Smooth muscle cell (in vitro differentiated cells): ENCODE measurements at regions not wholly inside any gene's neighbourhood (a gene's known extent, or its start where the extent isn't known, plus 50 kb on each side); places are given as distances from the start of the nearest gene placed in this dataset.

Experiments
- DNase-seq: peaks from one replicate; lab custom pipeline; 2025; ENCODE audit not compliant: unreplicated experiment; lab: John Stamatoyannopoulos, UW
- H2AFZ ChIP-seq: fragments of 200-600 bp; sonication (generic); 2 replicates; pipeline ENCODE4 v1.6.0; 2016; ENCODE audit warnings: antibody characterized with exemption, low read depth, mild to moderate bottlenecking
- H3F3A ChIP-seq: fragments of 200-600 bp; sonication (generic); 2 replicates; pipeline ENCODE4 v1.6.0; 2017; ENCODE audit warnings: antibody characterized with exemption, low read depth
- H3K27ac ChIP-seq: fragments of 200-600 bp; sonication (generic); 2 replicates; pipeline ENCODE4 v1.5.1; 2016; ENCODE audit warnings: low read depth, mild to moderate bottlenecking
- H3K27me3 ChIP-seq: fragments of 200-600 bp; sonication (generic); 2 replicates; pipeline ENCODE4 v1.6.1; 2016; ENCODE audit warnings: low read depth, mild to moderate bottlenecking
- H3K36me3 ChIP-seq: fragments of 200-600 bp; sonication (generic); 2 replicates; pipeline ENCODE4 v1.5.1; 2016; ENCODE audit warnings: low read depth
- H3K4me1 ChIP-seq: fragments of 200-600 bp; sonication (generic); 2 replicates; pipeline ENCODE4 v1.5.1; 2016; ENCODE audit warnings: low read depth
- H3K4me2 ChIP-seq: fragments of 200-600 bp; sonication (generic); 2 replicates; pipeline ENCODE4 v1.6.0; 2016; ENCODE audit warnings: mild to moderate bottlenecking
- H3K4me3 ChIP-seq: fragments of 200-600 bp; sonication (generic); 2 replicates; pipeline ENCODE4 v1.5.1; 2016; ENCODE audit warnings: mild to moderate bottlenecking
- H3K79me2 ChIP-seq: fragments of 200-600 bp; sonication (generic); 2 replicates; pipeline ENCODE4 v1.6.0; 2016; ENCODE audit warnings: low read depth, mild to moderate bottlenecking
- H3K9ac ChIP-seq: fragments of 200-600 bp; sonication (generic); 2 replicates; pipeline ENCODE4 v1.6.0; 2016; ENCODE audit warnings: low read depth
- H3K9me3 ChIP-seq: fragments of 200-600 bp; sonication (generic); replicated peaks from 2 replicates; pipeline ENCODE4 v1.5.1; 2016; ENCODE audit warnings: low read depth
- H4K20me1 ChIP-seq: fragments of 200-600 bp; sonication (generic); 2 replicates; pipeline ENCODE4 v1.6.0; 2016; ENCODE audit warnings: low read depth
- WGBS: methylation state at CpG from one replicate; pipeline ENCODE4 v1.1.7; 2016; ENCODE audit warnings: low lambda C conversion rate; 5-methylcytosine and 5-hydroxymethylcytosine counted together
- TF ChIP-seq, protein P1 (sequence below): fragments of 200-600 bp; sonication (generic); IDR thresholded peaks from 2 replicates; pipeline ENCODE4 v1.5.1; 2017; ENCODE audit warnings: borderline replicate concordance, mild to moderate bottlenecking, antibody characterized with exemption; ENCODE audit not compliant: insufficient read depth, poor library complexity, severe bottlenecking

DNA sequence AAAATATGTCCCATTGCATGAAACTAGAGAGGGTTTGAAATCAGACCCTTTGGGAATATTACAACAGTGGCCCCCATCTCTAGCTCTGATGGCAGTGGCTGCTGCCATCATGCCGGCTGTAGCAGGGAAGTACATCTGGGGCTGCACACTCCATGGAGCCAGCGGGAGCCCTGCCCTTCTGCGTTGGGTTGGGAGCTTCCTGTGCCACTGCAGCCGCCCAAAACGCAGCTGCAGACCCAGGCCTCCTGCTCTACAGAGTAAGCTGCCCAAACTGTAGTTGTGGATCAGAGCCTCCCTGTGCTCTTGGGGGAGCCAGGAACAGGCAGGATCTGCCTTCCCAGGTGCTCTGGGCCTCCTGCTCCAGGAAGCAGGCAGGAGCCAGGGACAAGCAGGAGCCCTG is 450.0 kb downstream of the HS3ST3B1 start:
- H3K9ac ChIP-seq: no peak overlapping the region
- no peaks in the 10 kb centered on the region for H4K20me1 ChIP-seq
- no peaks in the 10 kb centered on the region for H3K4me1 ChIP-seq
- TF ChIP-seq, protein P1, sequence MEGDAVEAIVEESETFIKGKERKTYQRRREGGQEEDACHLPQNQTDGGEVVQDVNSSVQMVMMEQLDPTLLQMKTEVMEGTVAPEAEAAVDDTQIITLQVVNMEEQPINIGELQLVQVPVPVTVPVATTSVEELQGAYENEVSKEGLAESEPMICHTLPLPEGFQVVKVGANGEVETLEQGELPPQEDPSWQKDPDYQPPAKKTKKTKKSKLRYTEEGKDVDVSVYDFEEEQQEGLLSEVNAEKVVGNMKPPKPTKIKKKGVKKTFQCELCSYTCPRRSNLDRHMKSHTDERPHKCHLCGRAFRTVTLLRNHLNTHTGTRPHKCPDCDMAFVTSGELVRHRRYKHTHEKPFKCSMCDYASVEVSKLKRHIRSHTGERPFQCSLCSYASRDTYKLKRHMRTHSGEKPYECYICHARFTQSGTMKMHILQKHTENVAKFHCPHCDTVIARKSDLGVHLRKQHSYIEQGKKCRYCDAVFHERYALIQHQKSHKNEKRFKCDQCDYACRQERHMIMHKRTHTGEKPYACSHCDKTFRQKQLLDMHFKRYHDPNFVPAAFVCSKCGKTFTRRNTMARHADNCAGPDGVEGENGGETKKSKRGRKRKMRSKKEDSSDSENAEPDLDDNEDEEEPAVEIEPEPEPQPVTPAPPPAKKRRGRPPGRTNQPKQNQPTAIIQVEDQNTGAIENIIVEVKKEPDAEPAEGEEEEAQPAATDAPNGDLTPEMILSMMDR: no peak
- H3K4me3 ChIP-seq: no peak overlapping the region
- H2AFZ ChIP-seq: no peak overlapping the region
- H3K79me2 ChIP-seq: no peaks in the 10 kb centered on the region
- H3K27ac ChIP-seq: no peak overlapping the region
- no peak for DNase-seq
- H3K4me2 ChIP-seq: no peak overlapping the region
- H3K9me3 ChIP-seq: no peaks in the 10 kb centered on the region
- H3F3A ChIP-seq: peaks cover 1% of the 10 kb centered on the region
- H3K36me3 ChIP-seq: no peaks in the 10 kb centered on the region
- WGBS: 95% methylated on average over 5 of the region's 5 CpGs
- H3K27me3 ChIP-seq: no peaks in the 10 kb centered on the region

DNA sequence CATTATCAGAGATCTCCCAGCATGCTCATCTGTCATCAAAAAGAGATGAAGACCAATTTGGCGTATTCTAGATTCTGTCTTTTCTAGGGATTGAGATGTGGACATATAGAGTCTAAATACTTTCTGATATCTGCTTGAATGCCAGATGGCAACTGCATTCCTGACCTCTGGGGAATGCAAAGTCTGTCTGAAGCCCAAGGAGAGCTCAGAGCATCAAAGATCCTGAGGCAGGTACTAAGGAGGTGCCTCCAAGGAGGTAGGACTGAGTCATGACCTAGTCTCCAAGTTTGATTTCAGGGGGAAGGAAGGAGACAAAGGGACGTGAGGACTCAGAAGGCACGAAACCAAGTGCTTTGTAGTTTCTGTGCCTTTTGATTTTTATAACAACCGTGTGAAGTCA is 448.4 kb downstream of the HS3ST3B1 start:
- no peaks in the 10 kb centered on the region for H4K20me1 ChIP-seq
- DNase-seq: no peak
- TF ChIP-seq, protein P1: no peak
- H3K4me2 ChIP-seq: no peak overlapping the region
- H3F3A ChIP-seq: peaks cover 8% of the 10 kb centered on the region
- no peaks in the 10 kb centered on the region for H3K27me3 ChIP-seq
- no peaks in the 10 kb centered on the region for H3K79me2 ChIP-seq
- no peak overlapping the region for H3K9ac ChIP-seq
- H3K27ac ChIP-seq: peak overlapping the region; percentile 18
- H3K4me3 ChIP-seq: no peak overlapping the region
- no peak overlapping the region for H2AFZ ChIP-seq
- no peaks in the 10 kb centered on the region for H3K36me3 ChIP-seq
- 76% methylated on average over 4 of the region's 4 CpGs for WGBS
- no peaks in the 10 kb centered on the region for H3K4me1 ChIP-seq
- H3K9me3 ChIP-seq: no peaks in the 10 kb centered on the region

GRCh38 chr17:14748036-14748710 is 447.3 kb downstream of the HS3ST3B1 start:
- Histone ChIP-seq H3K27ac (peak overlapping the region; percentile 29), H3K9ac (no peak overlapping the region), H3K4me2 (no peak overlapping the region), H4K20me1 (no peaks in the 10 kb centered on the region), H3K79me2 (no peaks in the 10 kb centered on the region), H3K4me3 (no peak overlapping the region), H3K9me3 (no peaks in the 10 kb centered on the region), H3K36me3 (no peaks in the 10 kb centered on the region), H3K4me1 (no peaks in the 10 kb centered on the region), H3K27me3 (no peaks in the 10 kb centered on the region), H2AFZ (no peak overlapping the region), H3F3A (peaks cover 8% of the 10 kb centered on the region)
- DNase-seq: no peak
- TF ChIP-seq, protein P1: no peak
- 90% methylated on average over 12 of the region's 12 CpGs for WGBS

- Histone ChIP-seq H3K27me3 (no peaks in the 10 kb centered on the region), H3K36me3 (no peaks in the 10 kb centered on the region), H3K27ac (no peak overlapping the region), H2AFZ (no peak overlapping the region), H3K79me2 (no peaks in the 10 kb centered on the region), H4K20me1 (no peaks in the 10 kb centered on the region), H3K4me3 (no peak overlapping the region), H3K9ac (no peak overlapping the region), H3F3A (peaks cover 8% of the 10 kb centered on the region), H3K4me1 (no peaks in the 10 kb centered on the region), H3K9me3 (no peaks in the 10 kb centered on the region), H3K4me2 (peak overlapping the region; percentile 8)
- TF ChIP-seq, protein P1: no peak
- DNase-seq: no peak
- WGBS: 87% methylated on average over 5 of the region's 5 CpGs
Observed at GRCh38 chr17:14747603-14747950, 446.7 kb downstream of the HS3ST3B1 start.
